ENCODE measurements at regions not wholly inside any gene's neighbourhood (a gene's known extent, or its start where the extent isn't known, plus 50 kb on each side); places are given as distances from the start of the nearest gene placed in this dataset.

DNA sequence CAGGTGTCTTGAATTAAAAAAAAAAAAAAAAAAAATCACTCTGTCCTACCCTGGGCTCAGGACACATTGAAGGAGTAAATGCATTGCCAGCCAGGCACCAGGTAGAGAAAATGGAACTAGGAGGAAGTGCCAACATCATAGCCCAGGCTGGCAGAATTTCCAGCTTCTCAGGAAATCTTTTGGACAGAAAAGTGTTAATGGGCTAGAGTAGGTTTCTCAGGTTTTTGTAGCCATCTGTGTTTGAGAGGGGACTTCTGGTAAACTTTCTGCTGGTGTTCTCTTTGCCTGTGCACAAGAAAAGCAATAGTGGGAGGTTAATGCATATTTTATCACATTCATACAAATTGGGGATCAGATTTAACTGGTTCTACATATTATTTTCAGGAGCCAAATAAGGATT, 678.3 kb upstream of the NRSN1 start:
- TF ChIP-seq, protein P1, sequence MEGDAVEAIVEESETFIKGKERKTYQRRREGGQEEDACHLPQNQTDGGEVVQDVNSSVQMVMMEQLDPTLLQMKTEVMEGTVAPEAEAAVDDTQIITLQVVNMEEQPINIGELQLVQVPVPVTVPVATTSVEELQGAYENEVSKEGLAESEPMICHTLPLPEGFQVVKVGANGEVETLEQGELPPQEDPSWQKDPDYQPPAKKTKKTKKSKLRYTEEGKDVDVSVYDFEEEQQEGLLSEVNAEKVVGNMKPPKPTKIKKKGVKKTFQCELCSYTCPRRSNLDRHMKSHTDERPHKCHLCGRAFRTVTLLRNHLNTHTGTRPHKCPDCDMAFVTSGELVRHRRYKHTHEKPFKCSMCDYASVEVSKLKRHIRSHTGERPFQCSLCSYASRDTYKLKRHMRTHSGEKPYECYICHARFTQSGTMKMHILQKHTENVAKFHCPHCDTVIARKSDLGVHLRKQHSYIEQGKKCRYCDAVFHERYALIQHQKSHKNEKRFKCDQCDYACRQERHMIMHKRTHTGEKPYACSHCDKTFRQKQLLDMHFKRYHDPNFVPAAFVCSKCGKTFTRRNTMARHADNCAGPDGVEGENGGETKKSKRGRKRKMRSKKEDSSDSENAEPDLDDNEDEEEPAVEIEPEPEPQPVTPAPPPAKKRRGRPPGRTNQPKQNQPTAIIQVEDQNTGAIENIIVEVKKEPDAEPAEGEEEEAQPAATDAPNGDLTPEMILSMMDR (IDR thresholded peaks at IDR 0.05) = no peak
- no peak for TF ChIP-seq POLR2A (IDR thresholded peaks at IDR 0.05)
- no peak for TF ChIP-seq EP300 (IDR thresholded peaks at IDR 0.05)
- no peak for TF ChIP-seq POLR2AphosphoS5 (IDR thresholded peaks at IDR 0.05)

All from sigmoid colon (tissue), 4 donors.